ENCODE measurements at regions not wholly inside any gene's neighbourhood (a gene's known extent, or its start where the extent isn't known, plus 50 kb on each side); places are given as distances from the start of the nearest gene placed in this dataset.

- no peak for DNase-seq (ENCODE audit: low read depth in 1 of 2, low spot score in 1 of 2)
- H3K4me3 ChIP-seq (replicated peaks; ENCODE audit: insufficient read depth, low read length), result no peak overlapping the region
- no peak overlapping the region for H3K27ac ChIP-seq (replicated peaks)
- TF ChIP-seq SPI1 (IDR thresholded peaks at IDR 0.05; ENCODE audit: borderline replicate concordance, low read depth) (no peak), REST (IDR thresholded peaks at IDR 0.05; ENCODE audit: insufficient replicate concordance, low read depth) (no peak), CTCF (IDR thresholded peaks at IDR 0.05; ENCODE audit: insufficient read depth, low read length) (no peak), GABPA (IDR thresholded peaks at IDR 0.05; ENCODE audit: low read depth) (no peak), POLR2AphosphoS5 (IDR thresholded peaks at IDR 0.05; ENCODE audit: low read depth) (no peak)
- no peaks in the 10 kb centered on the region for H3K27me3 ChIP-seq (ENCODE audit: insufficient read depth, poor library complexity, severe bottlenecking)
These were observed 52.6 kb upstream of the ASB17 start for GRCh38 chr1:75984781-75985180.

- no peak overlapping the region for H3K4me3 ChIP-seq (replicated peaks; ENCODE audit: insufficient read depth, low read length)
- H3K27ac ChIP-seq (replicated peaks), result no peak overlapping the region
- DNase-seq (ENCODE audit: low read depth in 1 of 2, low spot score in 1 of 2), result no peak
- H3K27me3 ChIP-seq (ENCODE audit: insufficient read depth, poor library complexity, severe bottlenecking), result no peaks in the 10 kb centered on the region
- no peak for TF ChIP-seq POLR2AphosphoS5 (IDR thresholded peaks at IDR 0.05; ENCODE audit: low read depth)
- no peak for TF ChIP-seq SPI1 (IDR thresholded peaks at IDR 0.05; ENCODE audit: borderline replicate concordance, low read depth)
- TF ChIP-seq GABPA (IDR thresholded peaks at IDR 0.05; ENCODE audit: low read depth), result no peak
- no peak for TF ChIP-seq CTCF (IDR thresholded peaks at IDR 0.05; ENCODE audit: insufficient read depth, low read length)
- TF ChIP-seq REST (IDR thresholded peaks at IDR 0.05; ENCODE audit: insufficient replicate concordance, low read depth), result no peak
These were observed 53.6 kb upstream of the ASB17 start for GRCh38 chr1:75985827-75986226.

- Histone ChIP-seq H3K27me3 (ENCODE audit: insufficient read depth, poor library complexity, severe bottlenecking) (no peaks in the 10 kb centered on the region), H3K27ac (replicated peaks) (no peak overlapping the region), H3K4me3 (replicated peaks; ENCODE audit: insufficient read depth, low read length) (no peak overlapping the region)
- DNase-seq (ENCODE audit: low read depth in 1 of 2, low spot score in 1 of 2), result no peak
- TF ChIP-seq REST (IDR thresholded peaks at IDR 0.05; ENCODE audit: insufficient replicate concordance, low read depth) (no peak), POLR2AphosphoS5 (IDR thresholded peaks at IDR 0.05; ENCODE audit: low read depth) (no peak), SPI1 (IDR thresholded peaks at IDR 0.05; ENCODE audit: borderline replicate concordance, low read depth) (no peak), GABPA (IDR thresholded peaks at IDR 0.05; ENCODE audit: low read depth) (no peak), CTCF (IDR thresholded peaks at IDR 0.05; ENCODE audit: insufficient read depth, low read length) (no peak)
These were observed 54.3 kb upstream of the ASB17 start for GRCh38 chr1:75986478-75986877.
